ENCODE measurements at regions not wholly inside any gene's neighbourhood (a gene's known extent, or its start where the extent isn't known, plus 50 kb on each side); places are given as distances from the start of the nearest gene placed in this dataset.
"Not testable (repeated sequence)": the region's sequence is repeated elsewhere in the genome, so short reads cannot be mapped to it uniquely, and the experiment has no call there.

DNA sequence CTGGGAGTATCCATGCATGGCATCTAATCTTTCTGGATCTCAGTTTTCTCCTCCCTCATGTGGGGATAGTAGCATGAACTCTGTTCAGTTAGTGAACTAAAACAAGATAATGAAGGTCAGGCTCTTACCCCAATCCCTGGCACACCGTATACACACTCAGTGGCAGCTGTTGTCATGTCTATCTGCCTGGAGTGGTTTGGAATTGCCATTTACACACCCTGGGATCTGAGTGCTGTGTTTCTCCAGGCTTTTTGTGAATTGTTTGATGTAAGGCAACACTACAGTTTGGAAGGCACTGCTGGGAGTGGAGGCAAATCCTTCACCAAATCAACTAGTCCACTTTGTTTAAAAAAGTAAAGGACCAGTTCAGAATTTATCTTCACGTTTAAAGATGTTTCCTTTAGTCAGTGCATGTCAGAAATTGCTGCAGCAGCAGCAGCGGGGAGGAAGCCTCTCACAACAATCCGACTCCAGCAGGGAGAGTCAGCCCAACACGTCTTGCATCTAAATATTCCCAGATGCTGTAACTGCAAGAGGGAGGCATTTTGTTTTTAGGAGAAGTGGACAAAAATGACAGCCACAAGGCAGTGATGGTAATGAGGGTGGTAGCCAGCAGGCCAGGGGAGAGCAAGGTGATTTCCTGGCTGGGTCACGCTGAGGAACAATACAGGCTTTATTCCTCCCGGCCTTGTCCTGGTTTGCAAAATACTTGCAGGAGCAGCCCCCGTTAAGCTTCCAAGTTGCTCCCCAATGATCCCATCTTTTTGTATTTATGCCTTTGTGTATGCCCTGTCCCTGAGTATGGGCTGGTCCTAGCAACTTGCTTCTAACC lies 128.5 kb upstream of the LRIG1 start:
- DNase-seq (ENCODE audit: low read depth, low spot score), result no peak

GRCh38 chr3:66629982-66630368 lies 129.2 kb upstream of the LRIG1 start:
- DNase-seq (ENCODE audit: low read depth, low spot score), result no peak

GRCh38 chr3:66633402-66634381 lies 132.9 kb upstream of the LRIG1 start:
- DNase-seq (ENCODE audit: low read depth, low spot score), result no peak

DNA sequence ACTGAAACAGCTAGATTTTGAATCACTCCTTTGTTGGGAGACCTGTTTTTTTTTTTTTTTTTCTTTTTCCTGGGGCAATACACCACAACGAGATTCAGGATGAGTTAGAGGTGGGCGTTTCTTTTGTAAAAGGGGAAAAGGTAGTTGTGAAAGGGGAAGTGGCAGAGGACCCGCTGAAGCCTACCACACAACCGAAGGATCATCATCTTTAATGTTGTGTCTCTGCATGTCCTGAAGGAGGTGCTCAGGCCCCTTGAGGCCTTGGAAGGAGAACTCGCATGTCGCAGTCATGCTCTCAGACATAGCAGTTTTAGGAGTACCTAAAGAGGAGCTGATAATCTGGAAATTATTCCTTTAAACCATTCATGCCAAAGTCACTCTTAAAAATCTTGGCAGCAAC lies 137.9 kb upstream of the LRIG1 start:
- no peak for DNase-seq (ENCODE audit: low read depth, low spot score)

DNA sequence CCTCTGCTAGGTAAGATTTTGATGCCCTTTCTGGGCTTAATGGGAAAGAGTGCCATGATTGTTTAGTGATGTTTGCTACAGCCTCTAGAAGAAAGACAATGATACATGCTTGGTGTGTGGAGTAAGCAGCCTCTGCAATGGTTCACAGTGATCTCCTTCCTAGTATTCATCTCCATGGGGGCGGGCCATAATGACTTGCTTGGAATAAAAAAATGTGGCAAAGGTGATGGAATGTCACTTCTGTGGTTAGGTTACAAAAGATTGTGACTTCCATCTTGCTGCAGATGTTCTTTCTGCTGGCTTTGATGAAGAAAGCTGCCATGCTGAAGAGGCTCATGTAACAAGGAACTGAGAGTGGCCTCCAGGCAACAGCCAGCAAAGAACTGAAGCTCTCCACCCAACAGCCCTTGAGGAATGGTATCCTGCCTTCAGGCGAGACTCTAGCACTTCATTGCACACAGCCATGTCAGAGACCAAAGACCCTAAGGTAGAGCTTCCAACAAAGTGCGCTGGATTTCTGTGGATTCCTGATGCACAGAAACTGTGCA lies 139.1 kb upstream of the LRIG1 start:
- no peak for DNase-seq (ENCODE audit: low read depth, low spot score)

- no peak for DNase-seq (ENCODE audit: low read depth, low spot score)
Measured at GRCh38 chr3:66642019-66642418, 141.2 kb upstream of the LRIG1 start.

DNA sequence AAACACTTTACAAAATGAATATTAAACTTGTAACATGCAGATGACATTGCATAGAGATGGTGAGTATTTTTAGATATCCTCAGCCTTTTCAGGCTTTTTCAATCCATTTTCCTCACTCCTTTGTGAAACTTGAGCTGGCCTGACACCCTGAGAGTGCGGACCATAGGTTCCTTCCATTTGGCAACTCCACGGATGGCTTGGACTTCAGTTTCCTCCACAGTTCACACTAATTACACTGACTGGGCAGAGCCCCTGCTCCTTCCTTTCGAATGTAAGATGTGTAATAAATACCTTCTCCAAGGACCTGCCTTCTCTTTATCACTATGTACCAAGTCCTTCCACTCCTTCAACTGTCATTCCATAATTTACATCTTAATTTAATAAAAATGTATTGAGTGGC lies 141.7 kb upstream of the LRIG1 start:
- DNase-seq (ENCODE audit: low read depth, low spot score), result no peak

- DNase-seq (ENCODE audit: low read depth, low spot score), result no peak
Measured at GRCh38 chr3:66644549-66644948, 143.7 kb upstream of the LRIG1 start.

- no peak for DNase-seq (ENCODE audit: low read depth, low spot score)
Measured at GRCh38 chr3:66648975-66649374, 148.2 kb upstream of the LRIG1 start.

DNA sequence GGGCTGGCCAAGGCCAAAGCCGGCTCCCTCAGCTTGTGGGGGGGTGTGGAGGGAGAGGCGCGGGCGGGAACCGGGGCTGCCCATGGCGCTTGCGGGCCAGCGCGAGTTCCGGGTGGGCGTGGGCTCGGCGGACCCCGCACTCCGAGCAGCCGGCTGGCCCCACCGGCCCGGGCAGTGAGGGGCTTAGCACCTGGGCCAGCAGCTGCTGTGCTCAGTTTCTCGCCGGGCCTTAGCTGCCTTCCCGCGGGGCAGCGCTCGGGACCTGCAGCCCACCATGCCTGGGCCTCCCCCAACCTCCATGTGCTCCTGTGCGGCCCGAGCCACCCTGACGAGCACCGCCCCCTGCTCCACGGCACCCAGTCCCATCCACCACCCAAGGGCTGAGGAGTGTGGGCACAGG lies 150.7 kb upstream of the LRIG1 start:
- not testable (repeated sequence) for DNase-seq (ENCODE audit: low read depth, low spot score)

GRCh38 chr3:66652100-66652499 lies 151.3 kb upstream of the LRIG1 start:
- DNase-seq (ENCODE audit: low read depth, low spot score), result not testable (repeated sequence)

GRCh38 chr3:66655044-66655443 lies 154.2 kb upstream of the LRIG1 start:
- DNase-seq (ENCODE audit: low read depth, low spot score), result no peak

- no peak for DNase-seq (ENCODE audit: low read depth, low spot score)
Measured at GRCh38 chr3:66655671-66656070, 154.8 kb upstream of the LRIG1 start.

DNA sequence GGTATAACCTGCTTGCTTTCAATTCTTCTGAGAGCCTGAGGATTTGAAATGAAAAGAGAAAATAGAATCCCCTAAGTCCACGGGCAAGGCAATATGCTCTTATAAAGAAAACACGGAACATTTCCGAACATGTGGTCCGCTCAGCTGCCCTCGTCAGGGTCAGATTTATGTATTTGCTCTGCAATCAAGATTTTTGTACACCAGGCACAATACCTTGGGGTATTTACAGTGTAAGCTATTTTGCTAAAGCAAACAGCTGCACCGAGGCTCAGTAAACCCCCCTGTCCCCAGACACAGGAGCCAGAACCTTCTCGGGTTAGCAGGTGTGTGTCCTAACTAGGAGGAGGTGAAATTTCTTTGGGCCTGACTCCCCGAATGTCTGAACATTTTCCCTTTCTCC lies 155.8 kb upstream of the LRIG1 start:
- no peak for DNase-seq (ENCODE audit: low read depth, low spot score)

DNA sequence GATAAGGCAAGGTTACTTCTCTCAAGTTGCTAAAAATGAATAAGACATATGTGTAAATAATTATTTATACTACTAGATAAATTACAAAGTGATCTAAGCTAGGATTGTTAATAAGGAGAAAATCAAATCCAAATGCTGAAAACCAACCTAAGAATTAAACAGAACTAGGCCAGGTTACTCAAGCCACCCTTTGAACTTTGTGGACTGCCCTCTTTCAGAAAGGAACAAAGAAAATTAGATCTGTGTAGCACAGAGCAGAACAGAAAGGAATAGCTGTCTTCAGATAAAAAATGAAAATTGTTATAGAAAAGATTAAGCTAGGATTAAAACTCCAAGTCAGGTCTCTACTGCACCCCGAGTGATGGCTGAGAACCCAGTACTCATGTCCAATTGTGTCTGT lies 158.2 kb upstream of the LRIG1 start:
- DNase-seq (ENCODE audit: low read depth, low spot score), result no peak

DNA sequence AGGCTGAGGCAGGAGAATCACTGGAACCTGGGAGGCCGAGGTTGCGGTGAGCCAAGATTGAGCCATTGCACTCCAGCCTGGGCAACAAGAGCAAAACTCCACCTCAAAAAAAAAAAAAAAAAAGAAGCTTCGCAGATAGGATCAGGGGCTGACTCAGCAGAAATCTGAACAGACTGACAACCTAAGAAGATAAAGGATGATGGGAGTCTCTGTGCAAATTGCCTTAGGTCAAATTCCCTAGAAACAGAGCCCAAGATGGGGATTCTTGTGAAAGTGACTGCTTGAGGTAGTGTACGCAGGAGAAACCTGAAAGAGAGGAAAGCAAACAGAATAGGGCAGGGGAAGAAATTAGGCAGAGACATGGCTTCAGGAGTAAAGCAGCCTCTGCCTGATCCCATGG lies 160.8 kb upstream of the LRIG1 start:
- DNase-seq (ENCODE audit: low read depth, low spot score), result no peak

GRCh38 chr3:66662894-66663293 lies 162.1 kb upstream of the LRIG1 start:
- DNase-seq (ENCODE audit: low read depth, low spot score), result no peak

GRCh38 chr3:66665021-66665695 lies 164.3 kb upstream of the LRIG1 start:
- no peak for DNase-seq (ENCODE audit: low read depth, low spot score)

- no peak for DNase-seq (ENCODE audit: low read depth, low spot score)
Measured at GRCh38 chr3:66666362-66666761, 165.5 kb upstream of the LRIG1 start.

- no peak for DNase-seq (ENCODE audit: low read depth, low spot score)
Measured at GRCh38 chr3:66667263-66667662, 166.4 kb upstream of the LRIG1 start.

- DNase-seq (ENCODE audit: low read depth, low spot score), result no peak
Measured at GRCh38 chr3:66671291-66671690, 170.5 kb upstream of the LRIG1 start.

- no peak for DNase-seq (ENCODE audit: low read depth, low spot score)
Measured at GRCh38 chr3:66672830-66673229, 172.0 kb upstream of the LRIG1 start.
